HG03045 (cell line): ENCODE measurements at regions not wholly inside any gene's neighbourhood (a gene's known extent, or its start where the extent isn't known, plus 50 kb on each side); places are given as distances from the start of the nearest gene placed in this dataset.

Source experiments
- ATAC-seq: cut with Tn5 transposase; IDR thresholded peaks from one replicate; pipeline ENCODE4 v1.9.1; 2021; ENCODE audit warnings: mild to moderate bottlenecking, moderate library complexity; ENCODE audit not compliant: unreplicated experiment

DNA sequence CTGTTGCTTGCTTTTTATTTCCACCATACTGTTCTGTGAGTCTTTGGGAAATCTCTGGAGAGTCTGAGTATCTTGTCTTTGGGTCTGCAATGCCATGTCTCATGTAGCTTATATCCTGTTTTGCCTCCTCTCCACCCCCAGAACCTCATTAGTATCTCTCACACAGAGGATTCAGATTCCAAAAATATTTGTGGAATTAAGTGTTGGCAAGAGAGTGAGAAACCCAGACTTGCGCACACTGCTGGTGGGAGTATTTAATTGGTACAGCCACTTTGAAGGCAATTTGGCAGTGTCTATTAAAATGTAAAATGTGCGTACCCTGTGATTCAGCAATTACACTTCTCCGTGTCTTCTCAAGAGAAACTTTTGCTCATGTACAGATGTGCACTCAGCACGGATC lies 68.6 kb downstream of the ZNF621 start:
- no peak for ATAC-seq

DNA sequence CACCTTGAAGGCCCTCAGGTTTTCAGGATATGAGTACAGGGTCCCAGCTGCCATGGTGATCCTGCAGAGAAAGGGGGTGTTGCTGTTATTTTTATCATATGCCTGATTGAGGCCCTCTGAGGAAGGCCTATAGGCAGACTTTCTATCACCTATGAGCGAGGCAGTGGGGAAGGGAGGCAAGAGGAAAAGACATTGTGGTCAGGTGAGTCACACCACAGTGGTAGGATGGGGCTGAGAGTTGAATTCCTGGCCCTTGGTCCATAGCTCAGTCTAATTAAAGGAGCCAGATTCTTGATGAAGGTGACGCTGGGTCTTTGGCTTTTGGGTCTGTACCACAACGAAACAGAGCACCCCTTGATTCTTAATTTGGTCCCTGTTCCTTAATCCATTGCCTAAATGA lies 72.7 kb downstream of the ZNF621 start:
- ATAC-seq, result no peak

DNA sequence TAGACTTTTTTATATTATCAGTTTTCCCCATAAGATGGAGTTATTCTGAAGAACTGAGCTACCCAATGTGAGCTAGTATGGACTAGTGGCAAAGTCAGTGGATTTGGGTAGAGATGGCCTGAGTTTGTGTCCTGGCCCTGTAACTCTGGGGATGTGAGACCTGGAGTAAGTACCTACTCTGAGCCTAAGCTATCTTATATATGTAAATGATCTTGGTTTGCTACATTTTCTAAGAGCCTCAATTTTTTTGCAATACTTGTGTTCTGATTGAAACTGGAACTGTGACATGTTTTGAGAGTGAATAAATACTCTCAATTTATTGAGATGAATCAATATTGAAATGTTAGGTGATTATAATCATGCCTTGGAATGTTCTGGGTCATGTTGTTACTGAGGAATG lies 73.6 kb downstream of the ZNF621 start:
- no peak for ATAC-seq

DNA sequence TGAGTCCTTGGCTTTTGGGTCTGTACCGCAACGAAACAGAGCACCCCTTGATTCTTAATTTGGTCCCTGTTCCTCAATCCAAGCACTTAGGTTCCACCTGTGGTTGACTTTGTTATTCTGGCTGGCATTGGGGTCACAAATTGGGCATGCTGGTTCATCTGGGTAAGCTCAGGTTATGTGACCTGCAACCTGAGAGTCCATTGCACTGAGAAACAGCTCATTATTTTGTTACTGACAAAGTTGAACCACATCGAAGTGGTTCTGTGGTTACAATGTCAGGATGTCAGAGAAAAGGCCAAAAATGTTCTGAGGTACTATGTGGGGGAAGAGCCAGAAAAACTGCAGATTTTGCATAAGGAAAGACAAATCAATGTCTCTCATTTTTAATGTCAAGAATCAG lies 74.2 kb downstream of the ZNF621 start:
- ATAC-seq, result no peak

DNA sequence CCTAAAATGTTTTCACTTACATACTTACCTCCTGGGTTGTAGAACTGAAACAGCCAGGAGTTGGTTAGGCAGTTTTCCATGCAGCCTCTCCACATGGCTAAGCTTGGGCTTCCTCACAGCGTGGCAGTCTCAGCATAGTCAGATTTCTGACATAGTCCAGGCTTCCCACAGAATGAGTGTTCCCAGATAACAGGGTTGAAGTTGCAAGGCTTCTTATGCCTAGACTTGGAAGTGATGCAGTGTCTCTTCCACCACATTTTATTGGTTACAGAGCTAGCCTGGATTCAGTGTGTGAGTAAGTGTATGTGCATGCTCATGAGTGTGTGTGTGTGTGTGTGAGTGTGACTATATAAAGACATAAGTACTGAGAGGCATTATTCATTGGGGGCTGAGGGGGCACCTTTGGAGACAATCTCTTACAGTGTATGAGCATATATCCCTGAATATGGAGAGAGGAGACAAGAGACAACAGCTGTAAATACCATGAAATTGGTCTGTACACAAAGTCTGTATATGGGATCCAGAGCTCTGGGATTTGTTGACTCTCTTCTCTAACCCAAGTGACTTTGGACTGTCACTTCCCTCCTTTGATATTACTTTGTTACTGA lies 78.1 kb downstream of the ZNF621 start:
- ATAC-seq, result no peak

DNA sequence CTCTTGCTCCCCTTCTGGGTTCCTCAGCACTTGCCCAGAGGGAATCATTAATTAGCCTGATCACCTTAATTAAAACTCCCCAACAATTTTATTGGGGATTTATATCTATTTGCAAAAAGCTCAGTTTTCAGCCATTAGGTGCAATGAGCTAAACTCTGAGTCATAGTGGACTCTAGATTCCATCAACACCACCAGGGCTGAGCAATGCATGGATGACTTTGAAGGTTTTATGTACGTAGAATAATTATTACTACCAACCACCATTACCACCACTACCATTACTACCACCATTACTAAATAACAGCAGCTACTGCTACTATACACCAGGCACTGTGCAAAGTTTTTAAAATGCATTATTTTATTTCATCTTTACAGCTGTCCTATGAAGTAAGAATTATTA lies 81.2 kb downstream of the ZNF621 start:
- ATAC-seq, result no peak

DNA sequence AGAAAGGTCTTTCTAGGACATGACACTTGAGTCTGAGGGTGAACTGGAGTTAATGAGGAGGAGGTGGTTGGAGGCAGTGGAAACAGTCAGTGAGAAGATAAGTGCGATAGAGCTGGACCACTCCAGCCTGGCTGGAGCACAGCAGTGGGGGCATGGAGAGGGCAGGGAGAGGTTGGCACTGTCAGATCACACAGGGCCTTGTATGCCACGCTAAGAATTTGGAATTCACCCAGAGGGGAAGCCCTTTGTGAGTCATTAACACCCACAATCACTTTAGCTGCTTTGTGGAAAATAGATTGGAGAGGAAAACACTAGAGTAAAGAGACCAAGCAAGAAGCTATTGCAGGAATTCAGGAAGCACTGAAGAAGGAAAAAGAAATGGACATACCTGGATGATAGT lies 83.3 kb downstream of the ZNF621 start:
- no peak for ATAC-seq

DNA sequence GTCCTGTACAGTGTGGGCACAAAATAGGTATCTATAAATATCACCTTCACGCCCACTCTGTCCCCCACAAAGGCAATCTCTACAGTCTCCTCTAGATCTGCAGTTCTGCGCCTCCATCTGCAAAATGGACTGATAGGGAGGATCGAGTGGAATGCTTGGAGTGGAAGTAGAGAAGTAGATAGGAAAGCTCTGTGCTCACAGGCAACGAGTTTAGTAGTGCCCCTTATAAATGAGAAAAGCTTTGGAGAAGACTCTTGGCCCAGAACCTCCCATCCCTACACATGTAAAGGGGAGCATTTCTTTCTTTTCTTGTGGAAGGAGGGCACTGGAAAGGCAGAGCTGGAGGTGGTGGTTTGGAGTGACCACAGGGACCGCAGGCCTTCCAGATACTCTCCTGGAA lies 88.5 kb downstream of the ZNF621 start:
- no peak for ATAC-seq

DNA sequence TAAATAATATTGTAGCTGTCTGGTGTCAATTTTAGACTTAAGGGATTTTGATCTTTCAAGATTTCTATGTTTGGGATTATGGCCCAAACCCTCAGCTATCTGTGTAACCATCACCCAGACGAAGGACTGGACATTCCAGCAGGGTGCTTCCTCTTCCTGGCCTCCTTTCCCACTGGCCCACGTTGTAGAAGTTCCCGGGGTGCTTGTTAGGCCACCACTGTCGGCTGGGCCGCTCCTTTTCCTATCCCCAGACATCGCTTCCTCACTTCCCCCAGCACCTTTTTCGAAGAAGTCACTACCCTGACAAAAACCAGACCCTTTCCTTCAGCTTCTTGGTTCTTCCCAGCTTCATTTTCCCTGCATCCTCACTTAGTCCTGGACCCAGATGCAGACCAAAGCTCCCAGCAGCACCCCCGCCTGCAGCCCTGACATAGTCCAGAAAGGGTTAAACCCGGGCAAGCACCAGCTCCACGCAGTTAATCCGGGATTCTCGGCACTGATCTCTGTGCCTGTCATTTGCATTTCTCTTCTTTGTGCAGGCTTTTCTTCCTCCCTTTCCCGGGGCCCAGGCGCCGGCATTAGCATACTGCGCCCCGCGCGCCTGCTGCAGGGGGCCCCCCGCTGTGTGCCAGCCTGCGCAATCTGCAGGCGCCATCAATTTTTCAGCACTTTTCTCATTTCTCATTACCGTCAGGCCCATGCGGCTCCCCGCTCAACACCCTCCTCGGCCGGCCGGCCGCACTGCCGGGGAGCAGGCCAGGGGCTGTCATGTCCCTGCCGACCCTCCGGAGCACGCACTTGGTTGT lies 90.6 kb downstream of the ZNF621 start:
- ATAC-seq, result no peak

DNA sequence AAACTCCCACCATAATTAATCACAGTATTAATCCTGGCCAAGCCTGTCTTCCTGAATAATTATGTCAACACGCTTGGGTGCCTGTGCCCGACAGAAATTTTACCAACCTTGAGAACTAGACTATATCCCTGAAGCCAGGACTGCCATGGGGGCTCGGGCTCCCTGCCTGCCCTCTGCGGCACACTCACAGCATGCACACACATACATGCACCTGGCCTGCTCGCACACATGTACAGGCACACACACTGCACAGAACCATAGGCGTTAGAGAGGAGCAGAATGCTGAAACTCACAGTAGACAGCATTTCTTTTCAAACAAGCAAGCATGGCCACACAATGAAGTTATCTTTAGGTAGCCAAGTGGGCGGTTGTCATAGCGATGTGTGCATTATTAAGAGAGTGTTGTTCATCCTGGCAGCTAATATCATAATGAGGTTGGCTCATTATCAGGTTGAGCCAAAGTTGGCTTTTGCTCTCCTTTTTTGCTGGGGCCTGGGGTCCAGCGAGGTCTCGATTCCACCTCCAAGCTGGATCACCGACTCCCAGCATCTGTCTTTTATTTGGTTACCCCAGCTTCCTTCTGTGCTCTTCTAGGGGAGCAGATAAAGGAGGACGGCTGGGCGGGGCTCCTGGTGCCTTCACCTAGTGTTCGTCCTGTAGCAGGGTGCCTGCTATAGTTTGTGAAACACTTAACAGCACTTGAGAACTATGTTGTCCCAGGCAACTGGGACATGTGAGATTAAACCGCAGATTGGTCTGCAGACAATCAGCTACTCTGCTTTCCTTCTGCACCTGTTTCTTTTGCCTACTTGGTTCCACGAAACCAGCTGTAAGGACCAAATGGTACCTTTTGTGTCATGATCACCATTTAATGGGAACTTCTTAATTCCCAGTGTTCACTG lies 91.4 kb downstream of the ZNF621 start:
- ATAC-seq, result no peak

DNA sequence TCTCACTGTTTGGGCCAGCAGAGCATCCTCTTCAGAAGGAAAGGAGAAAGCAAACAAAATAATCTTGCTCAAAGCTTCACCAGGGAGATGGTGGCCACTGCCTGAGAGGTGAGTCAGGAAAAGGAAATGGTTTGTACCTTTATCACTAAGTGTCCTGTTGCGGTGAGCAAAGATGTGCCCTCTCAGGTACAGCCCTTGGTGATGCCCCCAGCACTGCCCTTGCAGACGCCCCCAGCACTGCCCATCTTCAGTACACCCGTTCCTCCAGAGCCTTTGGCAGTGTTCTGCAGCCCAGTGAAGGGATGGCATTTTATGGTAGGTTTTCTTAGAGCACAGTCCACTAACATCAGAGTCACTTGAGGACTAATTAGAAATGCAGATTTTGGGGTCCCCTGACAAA lies 92.3 kb downstream of the ZNF621 start:
- ATAC-seq, result no peak

DNA sequence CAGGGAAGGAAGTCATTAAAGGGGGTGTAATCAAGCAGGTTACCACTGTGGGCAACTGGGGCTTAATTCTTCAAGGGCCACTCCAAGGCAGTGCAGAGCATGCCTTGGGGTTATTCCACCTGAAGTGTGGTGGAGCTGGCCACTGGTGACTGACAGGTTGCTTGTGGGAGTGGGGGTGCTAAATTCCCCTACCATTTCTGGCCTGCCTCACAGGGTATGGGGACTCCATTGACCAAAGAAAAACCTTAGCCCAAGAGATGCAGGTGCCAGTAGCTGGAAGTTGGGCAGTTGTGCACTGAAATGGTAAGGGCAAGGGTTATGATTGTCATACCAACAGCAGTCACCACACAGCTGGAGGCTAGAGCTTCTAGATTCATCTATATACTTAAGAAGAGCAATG lies 93.4 kb downstream of the ZNF621 start:
- no peak for ATAC-seq

DNA sequence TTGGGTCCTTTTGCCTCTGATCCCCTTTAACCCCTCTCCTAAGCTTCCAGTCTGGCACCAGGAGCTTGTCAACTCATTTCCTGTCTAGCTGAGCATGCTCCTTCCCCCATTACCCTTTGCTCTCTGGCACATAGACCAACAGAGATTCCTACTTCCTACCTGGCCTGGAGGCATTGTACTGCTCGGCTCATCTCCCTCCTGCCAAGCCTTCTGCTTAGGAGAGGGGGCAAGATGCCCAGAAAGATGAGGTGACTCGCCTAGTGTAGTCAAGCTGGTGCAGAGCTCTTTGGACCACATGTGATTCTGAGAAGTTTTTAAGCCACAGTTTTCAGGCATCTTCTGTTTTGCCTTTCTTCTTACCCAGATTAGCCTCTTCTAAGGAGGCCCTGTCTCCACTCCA lies 95.4 kb downstream of the ZNF621 start:
- no peak for ATAC-seq

DNA sequence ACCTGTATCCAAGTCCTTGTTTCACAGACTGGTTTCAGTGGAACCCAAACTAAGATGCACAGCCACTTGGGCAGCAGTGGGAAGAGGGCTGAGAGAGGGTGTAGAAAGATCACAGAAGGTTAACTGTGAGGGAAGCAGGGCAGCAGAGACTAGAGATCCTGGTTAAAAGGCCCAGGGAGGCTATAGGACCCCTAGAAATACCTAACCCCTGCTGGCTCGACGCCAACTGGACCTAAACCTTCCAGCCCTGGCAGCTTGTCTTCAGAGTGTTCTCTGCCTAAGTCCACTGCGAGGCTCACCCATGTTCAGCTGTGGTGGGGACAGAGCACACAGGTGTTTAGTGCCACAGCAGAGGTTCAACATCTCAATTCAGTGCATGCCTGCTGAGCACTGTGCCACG lies 96.5 kb downstream of the ZNF621 start:
- ATAC-seq, result no peak

DNA sequence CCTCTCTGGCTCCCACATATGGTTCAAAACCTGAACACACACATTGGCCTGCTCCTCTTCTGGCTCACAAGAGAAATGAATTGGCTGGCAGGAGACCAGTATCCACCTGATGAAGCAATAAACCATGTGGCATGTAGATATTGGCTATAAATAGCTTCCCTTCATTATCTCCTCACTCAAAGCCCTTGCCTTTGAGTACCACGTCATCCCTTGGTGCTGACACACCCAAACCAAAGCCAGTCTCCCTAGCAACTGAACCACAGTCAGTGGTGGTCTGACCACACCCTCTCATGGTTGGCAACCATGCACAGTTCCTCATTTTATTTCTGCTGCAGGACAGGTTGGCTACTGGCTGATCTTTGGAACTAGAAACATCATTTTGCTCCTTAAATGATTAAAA lies 98.8 kb downstream of the ZNF621 start:
- peak; percentile 65 for ATAC-seq

DNA sequence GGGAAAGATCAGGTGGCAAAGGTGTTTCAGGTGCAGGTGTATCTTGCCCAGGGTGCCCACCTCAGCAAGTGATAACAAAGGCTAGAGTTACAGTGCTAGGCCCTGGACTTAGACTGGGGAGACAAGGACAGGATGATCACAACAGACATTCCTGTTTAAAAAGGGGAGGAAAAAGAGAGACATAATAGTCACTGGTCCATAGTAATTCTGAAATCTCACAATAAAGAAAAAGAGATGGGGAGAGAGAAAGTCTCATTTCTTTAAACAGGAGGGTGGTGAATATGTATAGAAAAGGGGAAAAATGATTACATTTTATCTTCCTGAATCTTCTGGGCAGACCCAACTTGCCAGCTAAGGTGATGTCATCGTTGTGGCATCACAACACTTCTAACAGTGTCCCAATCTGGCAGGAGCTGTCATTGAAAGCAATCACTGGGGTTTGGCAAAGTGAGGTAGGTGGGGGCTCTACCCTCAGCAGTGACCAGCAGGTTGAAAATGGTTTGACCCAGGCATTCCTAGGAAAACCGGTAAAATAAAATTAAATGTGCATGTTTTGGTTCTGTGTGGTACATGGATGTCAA lies 99.5 kb downstream of the ZNF621 start:
- no peak for ATAC-seq

DNA sequence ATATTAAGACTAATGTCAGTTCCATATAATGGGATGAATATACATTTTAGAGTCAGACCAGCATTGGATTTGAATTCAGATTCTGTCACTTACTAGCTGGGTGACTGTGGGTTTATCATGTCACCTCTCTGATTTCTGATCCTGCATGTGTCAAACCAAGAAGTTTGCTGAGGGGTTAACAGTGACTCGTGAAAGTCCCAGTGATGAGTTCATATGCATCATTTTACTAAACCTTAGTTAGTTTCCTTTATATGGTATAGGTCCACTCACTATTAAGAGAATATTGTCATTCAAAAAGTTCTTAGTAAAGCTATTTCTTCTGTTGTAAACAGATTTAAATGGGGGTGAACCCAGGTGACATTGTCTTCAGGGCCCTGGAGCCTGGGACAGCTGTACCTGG lies 102.3 kb downstream of the ZNF621 start:
- ATAC-seq, result no peak

DNA sequence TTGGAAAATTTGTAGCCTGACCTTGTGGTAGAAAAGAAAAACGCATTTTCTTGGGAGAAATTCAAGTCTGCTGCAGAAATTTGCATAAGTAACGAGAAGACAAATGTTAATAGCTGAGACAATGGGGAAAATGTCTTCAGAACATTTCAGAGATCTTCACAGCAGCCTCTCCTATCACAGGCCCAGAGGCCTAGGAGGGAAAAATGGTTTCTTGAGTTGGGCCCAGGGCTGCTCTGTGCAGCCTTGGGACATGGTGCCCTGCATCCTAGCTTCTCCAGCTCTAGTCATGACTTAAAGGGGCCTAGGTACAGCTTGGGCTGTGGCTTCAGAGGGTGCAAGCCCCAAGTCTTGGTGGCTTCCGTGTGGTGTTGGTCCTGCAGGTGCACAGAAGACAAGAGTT lies 104.2 kb downstream of the ZNF621 start:
- no peak for ATAC-seq

DNA sequence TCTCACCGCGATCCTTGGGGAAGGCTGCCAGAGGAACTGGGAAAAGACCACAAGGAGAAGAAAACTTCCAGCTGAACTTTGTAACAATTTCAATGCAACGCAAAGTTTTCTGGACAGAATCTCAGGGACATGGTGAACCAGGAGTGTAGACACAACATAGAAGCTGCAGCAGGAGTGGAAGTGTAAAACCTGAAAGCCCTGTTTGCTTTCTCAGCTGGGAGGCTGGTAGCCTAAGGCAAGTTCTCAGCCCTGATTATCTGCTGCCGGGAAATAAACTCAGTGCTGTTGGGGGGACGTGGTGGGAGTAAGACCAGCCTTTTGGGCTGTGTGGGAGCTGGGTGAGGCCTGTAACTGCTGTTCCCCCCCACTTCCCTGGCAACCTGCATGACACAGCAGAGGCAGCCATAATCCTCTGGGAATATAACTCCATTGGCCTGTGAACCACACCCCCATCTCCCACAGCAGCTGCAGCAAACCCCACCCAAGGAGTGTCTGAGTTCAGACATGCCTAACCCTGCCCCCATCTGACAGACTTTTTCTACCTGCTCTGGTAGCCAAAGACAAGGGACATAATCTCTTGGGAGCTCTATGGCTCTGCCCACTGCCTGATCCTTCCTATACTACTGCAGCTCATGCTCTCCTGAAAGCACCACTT lies 106.7 kb downstream of the ZNF621 start:
- no peak for ATAC-seq

DNA sequence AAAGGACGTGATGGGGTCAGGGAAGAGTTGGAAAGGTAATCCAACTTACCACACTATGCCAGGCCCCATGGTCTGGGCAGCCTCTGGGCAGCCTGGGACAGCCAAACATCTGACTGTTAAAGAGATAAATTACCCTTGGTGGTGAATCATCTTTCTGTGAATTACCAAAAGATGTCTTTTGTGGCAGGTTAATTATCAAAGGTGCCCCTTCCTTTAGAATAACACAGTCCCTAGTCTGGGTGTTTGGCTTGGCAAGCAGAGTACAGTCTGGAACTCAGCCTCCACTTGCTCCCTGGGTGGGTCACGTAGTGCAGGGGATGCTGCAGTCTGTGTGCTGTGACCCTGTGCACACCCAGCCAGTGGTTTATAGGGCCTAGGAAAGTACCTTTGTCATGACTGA lies 113.1 kb downstream of the ZNF621 start:
- no peak for ATAC-seq

DNA sequence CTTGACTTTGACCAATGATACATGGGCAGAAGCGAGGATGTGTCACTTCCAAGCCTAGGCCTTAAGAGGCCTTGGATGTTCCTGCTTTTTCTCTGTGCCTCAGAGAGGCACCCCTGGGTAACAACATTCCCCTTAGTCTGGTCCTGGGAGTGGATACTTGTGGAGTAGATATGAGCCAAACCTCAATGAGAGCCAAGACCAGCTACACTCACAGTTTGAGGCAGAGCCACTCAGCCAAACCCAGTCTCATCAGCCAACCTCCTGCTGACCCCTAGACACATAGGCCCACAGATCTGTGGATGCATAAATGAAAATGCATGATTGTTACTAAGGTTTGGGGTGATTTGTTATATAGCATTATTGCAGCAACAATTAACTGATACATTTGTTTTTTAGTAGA lies 114.2 kb downstream of the ZNF621 start:
- no peak for ATAC-seq
